C4-2B (cell line): ENCODE measurements at regions not wholly inside any gene's neighbourhood (a gene's known extent, or its start where the extent isn't known, plus 50 kb on each side); places are given as distances from the start of the nearest gene placed in this dataset.
A peak's percentile ranks its signal among the peaks of the same experiment; 100 is the strongest.

Experiments used
- H3K27ac ChIP-seq: fragments of 450-650 bp; 2 replicates; pipeline ENCODE4 v1.5.1; 2017
- CTCF ChIP-seq: fragments of 450-650 bp; conservative IDR thresholded peaks from 2 replicates; pipeline ENCODE4 v1.5.1; 2017; ENCODE audit warnings: mild to moderate bottlenecking
- ZFX ChIP-seq: fragments of 450-650 bp; IDR thresholded peaks from 2 replicates; pipeline ENCODE4 v1.6.1; 2017

DNA sequence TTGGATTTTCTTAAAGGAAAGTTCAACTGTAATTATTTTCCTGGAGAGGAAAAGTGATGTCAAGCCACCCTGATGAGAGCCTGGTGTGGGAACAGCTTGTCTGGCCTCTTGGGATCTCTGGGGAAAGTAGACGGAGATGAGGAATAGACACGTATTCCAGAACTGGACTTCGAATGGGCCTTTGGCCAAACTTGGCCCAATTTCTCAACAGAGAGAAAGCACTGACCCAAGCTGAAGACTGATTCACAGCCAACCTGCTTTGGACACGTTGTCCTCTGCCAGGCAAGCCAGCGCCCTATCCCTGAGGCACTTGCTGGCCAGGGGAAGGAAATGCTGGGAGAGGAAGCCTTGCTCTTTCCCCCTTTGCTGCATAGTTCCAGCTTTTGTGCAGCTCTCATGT, 70.8 kb upstream of the CTAGE1 start:
- H3K27ac ChIP-seq = peak overlapping the region; percentile 53
- TF ChIP-seq ZFX (no peak), CTCF (no peak)

GRCh38 chr18:22489704-22490103, 72.0 kb upstream of the CTAGE1 start:
- TF ChIP-seq CTCF (no peak), ZFX (no peak)
- no peak overlapping the region; the same call in 1 of the 2 replicates for H3K27ac ChIP-seq

- H3K27ac ChIP-seq = no peak overlapping the region; the same call in 1 of the 2 replicates
- TF ChIP-seq ZFX (no peak), CTCF (no peak)
These were observed 72.7 kb upstream of the CTAGE1 start for GRCh38 chr18:22490429-22490846.

DNA sequence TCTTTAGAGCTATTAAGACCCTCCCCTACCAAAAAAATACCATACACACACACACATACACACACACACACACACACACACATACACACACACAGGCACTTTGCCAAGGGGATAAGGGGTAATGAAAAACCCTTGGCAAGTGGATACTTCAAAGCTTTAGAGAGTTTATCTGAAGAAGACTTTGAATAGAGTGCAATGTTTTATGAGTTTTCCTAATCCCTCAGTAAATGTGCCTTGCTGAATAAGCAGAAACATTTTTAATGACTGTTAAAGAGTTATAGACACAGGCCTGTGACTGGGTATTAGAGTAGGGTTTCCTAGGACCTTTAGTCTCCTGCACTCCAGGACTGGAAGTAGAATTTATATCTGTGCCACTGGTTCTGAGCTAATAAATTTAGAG, 75.5 kb upstream of the CTAGE1 start:
- H3K27ac ChIP-seq = peak overlapping the region; percentile 65; the same call in 1 of the 2 replicates
- no peak for TF ChIP-seq ZFX
- TF ChIP-seq CTCF = no peak

DNA sequence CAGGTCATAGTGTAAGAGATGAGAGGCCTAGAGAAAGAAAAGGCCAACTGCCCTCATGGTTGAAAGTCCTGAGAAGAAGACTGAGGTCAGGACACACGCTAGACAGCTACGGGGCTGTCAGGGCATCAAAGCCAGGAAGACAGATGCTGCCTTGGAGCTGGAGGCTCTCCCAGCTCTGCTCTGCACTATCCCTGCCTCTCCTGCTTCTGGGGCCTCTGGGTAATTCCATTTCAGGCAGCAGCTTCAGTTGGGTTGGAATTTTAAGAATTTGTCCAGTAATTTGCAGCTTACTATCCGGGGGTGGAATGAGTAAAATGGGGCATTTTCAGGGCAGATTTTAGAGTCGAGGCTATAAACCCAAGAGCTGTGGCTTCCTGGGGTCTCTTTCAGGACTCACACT, 76.2 kb upstream of the CTAGE1 start:
- H3K27ac ChIP-seq = peak overlapping the region; percentile 65
- no peak for TF ChIP-seq CTCF
- no peak for TF ChIP-seq ZFX

- TF ChIP-seq CTCF (no peak), ZFX (no peak)
- no peak overlapping the region for H3K27ac ChIP-seq
These were observed 77.1 kb upstream of the CTAGE1 start for GRCh38 chr18:22494771-22495170.

GRCh38 chr18:22499421-22499820, 81.7 kb upstream of the CTAGE1 start:
- no peak overlapping the region for H3K27ac ChIP-seq
- TF ChIP-seq ZFX (no peak), CTCF (no peak)
